ENCODE measurements at regions not wholly inside any gene's neighbourhood (a gene's known extent, or its start where the extent isn't known, plus 50 kb on each side); places are given as distances from the start of the nearest gene placed in this dataset.

- WGBS (ENCODE audit: insufficient coverage), result no CpG with 5 or more reads among the region's 1 CpG
- H3K27me3 ChIP-seq (ENCODE audit: control insufficient read depth in 2 of 2, insufficient read depth in 2 of 2, low read length in 2 of 2), result no peaks in the 10 kb centered on the region
- no peak overlapping the region for H3K9ac ChIP-seq (ENCODE audit: insufficient read depth, low read length, poor library complexity, severe bottlenecking)
- TF ChIP-seq, protein P1, sequence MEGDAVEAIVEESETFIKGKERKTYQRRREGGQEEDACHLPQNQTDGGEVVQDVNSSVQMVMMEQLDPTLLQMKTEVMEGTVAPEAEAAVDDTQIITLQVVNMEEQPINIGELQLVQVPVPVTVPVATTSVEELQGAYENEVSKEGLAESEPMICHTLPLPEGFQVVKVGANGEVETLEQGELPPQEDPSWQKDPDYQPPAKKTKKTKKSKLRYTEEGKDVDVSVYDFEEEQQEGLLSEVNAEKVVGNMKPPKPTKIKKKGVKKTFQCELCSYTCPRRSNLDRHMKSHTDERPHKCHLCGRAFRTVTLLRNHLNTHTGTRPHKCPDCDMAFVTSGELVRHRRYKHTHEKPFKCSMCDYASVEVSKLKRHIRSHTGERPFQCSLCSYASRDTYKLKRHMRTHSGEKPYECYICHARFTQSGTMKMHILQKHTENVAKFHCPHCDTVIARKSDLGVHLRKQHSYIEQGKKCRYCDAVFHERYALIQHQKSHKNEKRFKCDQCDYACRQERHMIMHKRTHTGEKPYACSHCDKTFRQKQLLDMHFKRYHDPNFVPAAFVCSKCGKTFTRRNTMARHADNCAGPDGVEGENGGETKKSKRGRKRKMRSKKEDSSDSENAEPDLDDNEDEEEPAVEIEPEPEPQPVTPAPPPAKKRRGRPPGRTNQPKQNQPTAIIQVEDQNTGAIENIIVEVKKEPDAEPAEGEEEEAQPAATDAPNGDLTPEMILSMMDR (IDR thresholded peaks at IDR 0.05), result no peak
- no peak overlapping the region for H3K4me2 ChIP-seq (replicated peaks; ENCODE audit: extremely low read depth, low read length, poor library complexity, severe bottlenecking)
- no peak overlapping the region for H3K27ac ChIP-seq (ENCODE audit: low read depth in 1 of 2, low read length in 2 of 2)
- H3K79me2 ChIP-seq (ENCODE audit: insufficient read depth, low read length), result no peaks in the 10 kb centered on the region
- H3K27ac Mint-ChIP-seq, result no peak overlapping the region
- intact Hi-C loops (cut with micrococcal nuclease), result no loop called here
- H3K9me3 ChIP-seq (replicated peaks in 1 of 2; ENCODE audit: control insufficient read depth in 1 of 2, insufficient read depth in 1 of 2, low read length in 2 of 2), result no peaks in the 10 kb centered on the region
- no peaks in the 10 kb centered on the region for H3K36me3 ChIP-seq (replicated peaks in 1 of 2; ENCODE audit: control insufficient read depth in 1 of 2, insufficient read depth in 2 of 2, low read length in 2 of 2)
- H4K20me1 ChIP-seq (ENCODE audit: insufficient read depth, low read length), result no peaks in the 10 kb centered on the region
- DNase-seq, result no peak
- peaks cover 0 to 2% (median 0%) of the 10 kb centered on the region in 7 donors for H3K9me3 Mint-ChIP-seq
- H2AFZ ChIP-seq (ENCODE audit: insufficient read depth, low read depth, low read length, poor library complexity, severe bottlenecking), result no peak overlapping the region
- H3K4me3 ChIP-seq (replicated peaks in 1 of 3; ENCODE audit: low read depth in 2 of 3, low read length in 3 of 3), result no peak overlapping the region
- H3K4me1 ChIP-seq (ENCODE audit: control insufficient read depth in 1 of 2, insufficient read depth in 2 of 2, low read length in 2 of 2), result peaks cover 4 to 6% of the 10 kb centered on the region in 2 donors
- peaks cover 0 to 3% (median 1%) of the 10 kb centered on the region in 3 donors for H3K27me3 Mint-ChIP-seq (ENCODE audit: low read depth in 3 of 3)
- H3K36me3 Mint-ChIP-seq, result no peaks in the 10 kb centered on the region
- no peak overlapping the region for H3K4me3 Mint-ChIP-seq
- H3K4me1 Mint-ChIP-seq, result peaks cover 10% of the 10 kb centered on the region
These were observed 155.9 kb upstream of the EOMES start for GRCh38 chr3:27878014-27878383.

GRCh38 chr3:27880969-27881892 lies 159.1 kb upstream of the EOMES start:
- Histone ChIP-seq H3K36me3 (replicated peaks in 1 of 2; ENCODE audit: control insufficient read depth in 1 of 2, insufficient read depth in 2 of 2, low read length in 2 of 2) (no peaks in the 10 kb centered on the region), H3K9ac (ENCODE audit: insufficient read depth, low read length, poor library complexity, severe bottlenecking) (peak overlapping the region; percentile 42), H3K9me3 (replicated peaks in 1 of 2; ENCODE audit: control insufficient read depth in 1 of 2, insufficient read depth in 1 of 2, low read length in 2 of 2) (no peaks in the 10 kb centered on the region), H3K79me2 (ENCODE audit: insufficient read depth, low read length) (no peaks in the 10 kb centered on the region), H2AFZ (ENCODE audit: insufficient read depth, low read depth, low read length, poor library complexity, severe bottlenecking) (peak overlapping the region; percentile 72), H3K4me1 (ENCODE audit: control insufficient read depth in 1 of 2, insufficient read depth in 2 of 2, low read length in 2 of 2) (peaks cover 4 to 6% of the 10 kb centered on the region in 2 donors), H3K4me2 (replicated peaks; ENCODE audit: extremely low read depth, low read length, poor library complexity, severe bottlenecking) (peak overlapping the region; percentile 66), H4K20me1 (ENCODE audit: insufficient read depth, low read length) (no peaks in the 10 kb centered on the region), H3K4me3 (replicated peaks in 1 of 3; ENCODE audit: low read depth in 2 of 3, low read length in 3 of 3) (peak overlapping the region; percentile 19 to 75 (median 67)), H3K27me3 (ENCODE audit: control insufficient read depth in 2 of 2, insufficient read depth in 2 of 2, low read length in 2 of 2) (no peaks in the 10 kb centered on the region), H3K27ac (ENCODE audit: low read depth in 1 of 2, low read length in 2 of 2) (no peak overlapping the region)
- Mint-ChIP-seq H3K27me3 (ENCODE audit: low read depth in 3 of 3) (peaks cover 0 to 3% (median 1%) of the 10 kb centered on the region in 3 donors), H3K36me3 (no peaks in the 10 kb centered on the region), H3K27ac (peak overlapping the region in 1 of 7 donors; percentile 38), H3K4me1 (peaks cover 10% of the 10 kb centered on the region), H3K9me3 (no peaks in the 10 kb centered on the region), H3K4me3 (peak overlapping the region; percentile 74 to 86)
- TF ChIP-seq, protein P1 (IDR thresholded peaks at IDR 0.05), result no peak
- intact Hi-C loops (cut with micrococcal nuclease), result no loop called here
- DNase-seq, result peak in 1 of 3 donors; percentile 3
- no CpG with 5 or more reads among the region's 7 CpGs for WGBS (ENCODE audit: insufficient coverage)
